Smooth muscle cell (in vitro differentiated cells): ENCODE measurements at regions not wholly inside any gene's neighbourhood (a gene's known extent, or its start where the extent isn't known, plus 50 kb on each side); places are given as distances from the start of the nearest gene placed in this dataset.

ENCODE experiments used
- DNase-seq: peaks from one replicate; lab custom pipeline; 2025; ENCODE audit not compliant: unreplicated experiment; lab: John Stamatoyannopoulos, UW
- H2AFZ ChIP-seq: fragments of 200-600 bp; sonication (generic); 2 replicates; pipeline ENCODE4 v1.6.0; 2016; ENCODE audit warnings: antibody characterized with exemption, low read depth, mild to moderate bottlenecking
- H3F3A ChIP-seq: fragments of 200-600 bp; sonication (generic); 2 replicates; pipeline ENCODE4 v1.6.0; 2017; ENCODE audit warnings: antibody characterized with exemption, low read depth
- H3K27ac ChIP-seq: fragments of 200-600 bp; sonication (generic); 2 replicates; pipeline ENCODE4 v1.5.1; 2016; ENCODE audit warnings: low read depth, mild to moderate bottlenecking
- H3K27me3 ChIP-seq: fragments of 200-600 bp; sonication (generic); 2 replicates; pipeline ENCODE4 v1.6.1; 2016; ENCODE audit warnings: low read depth, mild to moderate bottlenecking
- H3K36me3 ChIP-seq: fragments of 200-600 bp; sonication (generic); 2 replicates; pipeline ENCODE4 v1.5.1; 2016; ENCODE audit warnings: low read depth
- H3K4me1 ChIP-seq: fragments of 200-600 bp; sonication (generic); 2 replicates; pipeline ENCODE4 v1.5.1; 2016; ENCODE audit warnings: low read depth
- H3K4me2 ChIP-seq: fragments of 200-600 bp; sonication (generic); 2 replicates; pipeline ENCODE4 v1.6.0; 2016; ENCODE audit warnings: mild to moderate bottlenecking
- H3K4me3 ChIP-seq: fragments of 200-600 bp; sonication (generic); 2 replicates; pipeline ENCODE4 v1.5.1; 2016; ENCODE audit warnings: mild to moderate bottlenecking
- H3K79me2 ChIP-seq: fragments of 200-600 bp; sonication (generic); 2 replicates; pipeline ENCODE4 v1.6.0; 2016; ENCODE audit warnings: low read depth, mild to moderate bottlenecking
- H3K9ac ChIP-seq: fragments of 200-600 bp; sonication (generic); 2 replicates; pipeline ENCODE4 v1.6.0; 2016; ENCODE audit warnings: low read depth
- H3K9me3 ChIP-seq: fragments of 200-600 bp; sonication (generic); replicated peaks from 2 replicates; pipeline ENCODE4 v1.5.1; 2016; ENCODE audit warnings: low read depth
- H4K20me1 ChIP-seq: fragments of 200-600 bp; sonication (generic); 2 replicates; pipeline ENCODE4 v1.6.0; 2016; ENCODE audit warnings: low read depth
- CTCF ChIP-seq: fragments of 200-600 bp; sonication (generic); IDR thresholded peaks from 2 replicates; pipeline ENCODE4 v1.5.1; 2017; ENCODE audit warnings: borderline replicate concordance, mild to moderate bottlenecking, antibody characterized with exemption; ENCODE audit not compliant: insufficient read depth, poor library complexity, severe bottlenecking
- WGBS: methylation state at CpG from one replicate; pipeline ENCODE4 v1.1.7; 2016; ENCODE audit warnings: low lambda C conversion rate; 5-methylcytosine and 5-hydroxymethylcytosine counted together

- no peaks in the 10 kb centered on the region for H4K20me1 ChIP-seq
- no peak overlapping the region for H3K4me3 ChIP-seq
- H2AFZ ChIP-seq: no peak overlapping the region
- no peaks in the 10 kb centered on the region for H3K79me2 ChIP-seq
- H3F3A ChIP-seq: no peaks in the 10 kb centered on the region
- no peak overlapping the region for H3K27ac ChIP-seq
- H3K4me2 ChIP-seq: no peak overlapping the region
- H3K4me1 ChIP-seq: peaks cover under 1% of the 10 kb centered on the region
- DNase-seq: no peak
- WGBS: 97% methylated on average over 5 of the region's 5 CpGs
- no peak overlapping the region for H3K9ac ChIP-seq
- no peaks in the 10 kb centered on the region for H3K36me3 ChIP-seq
- TF ChIP-seq CTCF: no peak
- no peaks in the 10 kb centered on the region for H3K27me3 ChIP-seq
- H3K9me3 ChIP-seq: no peaks in the 10 kb centered on the region
Measured at GRCh38 chr6:8710668-8711431, 275.5 kb upstream of the SLC35B3 start.

GRCh38 chr6:8707956-8708772 lies 272.8 kb upstream of the SLC35B3 start:
- Histone ChIP-seq H3K27ac (no peak overlapping the region), H3F3A (no peaks in the 10 kb centered on the region), H3K79me2 (no peaks in the 10 kb centered on the region), H3K9ac (no peak overlapping the region), H3K27me3 (no peaks in the 10 kb centered on the region), H4K20me1 (no peaks in the 10 kb centered on the region), H3K36me3 (no peaks in the 10 kb centered on the region), H2AFZ (peak overlapping the region; percentile 61), H3K4me2 (peak overlapping the region; percentile 68), H3K4me3 (peak overlapping the region; percentile 9), H3K4me1 (peaks cover 9% of the 10 kb centered on the region), H3K9me3 (no peaks in the 10 kb centered on the region)
- peak; percentile 49 for TF ChIP-seq CTCF
- 48% methylated on average over 7 of the region's 7 CpGs for WGBS
- DNase-seq: no peak

- Histone ChIP-seq H3F3A (no peaks in the 10 kb centered on the region), H3K9me3 (no peaks in the 10 kb centered on the region), H3K4me3 (no peak overlapping the region), H3K27me3 (no peaks in the 10 kb centered on the region), H3K4me2 (no peak overlapping the region), H3K9ac (no peak overlapping the region), H3K4me1 (peaks cover 9% of the 10 kb centered on the region), H3K36me3 (no peaks in the 10 kb centered on the region), H2AFZ (no peak overlapping the region), H3K79me2 (no peaks in the 10 kb centered on the region), H3K27ac (no peak overlapping the region), H4K20me1 (no peaks in the 10 kb centered on the region)
- 95% methylated on average over 4 of the region's 4 CpGs for WGBS
- DNase-seq: no peak
- TF ChIP-seq CTCF: no peak
Measured at GRCh38 chr6:8707369-8707768, 272.0 kb upstream of the SLC35B3 start.
